H1 (cell line): ENCODE measurements at regions not wholly inside any gene's neighbourhood (a gene's known extent, or its start where the extent isn't known, plus 50 kb on each side); places are given as distances from the start of the nearest gene placed in this dataset.

Experiments
- PHF8 ChIP-seq: fragments of 200-600 bp; sonication (generic); conservative IDR thresholded peaks from 2 replicates; pipeline ENCODE4 v1.7.1; 2012; ENCODE audit warnings: low read depth, mild to moderate bottlenecking, inconsistent platforms, low read length, moderate library complexity

- TF ChIP-seq PHF8 = no peak
These were observed 96.6 kb downstream of the NSMCE3 start (continued) for GRCh38 chr15:29172742-29173725.
